Suppressor macrophage treated with lipopolysaccharide for 1 hour (primary cell): ENCODE measurements at regions not wholly inside any gene's neighbourhood (a gene's known extent, or its start where the extent isn't known, plus 50 kb on each side); places are given as distances from the start of the nearest gene placed in this dataset.
A peak's percentile ranks its signal among the peaks of the same experiment; 100 is the strongest.
"Not testable (repeated sequence)": the region's sequence is repeated elsewhere in the genome, so short reads cannot be mapped to it uniquely, and the experiment has no call there.

Experiments used
- DNase-seq, 3 donors: peaks; one replicate each; pipeline ENCODE4 v3.0.0-alpha.2; 2020 to 2022

DNA sequence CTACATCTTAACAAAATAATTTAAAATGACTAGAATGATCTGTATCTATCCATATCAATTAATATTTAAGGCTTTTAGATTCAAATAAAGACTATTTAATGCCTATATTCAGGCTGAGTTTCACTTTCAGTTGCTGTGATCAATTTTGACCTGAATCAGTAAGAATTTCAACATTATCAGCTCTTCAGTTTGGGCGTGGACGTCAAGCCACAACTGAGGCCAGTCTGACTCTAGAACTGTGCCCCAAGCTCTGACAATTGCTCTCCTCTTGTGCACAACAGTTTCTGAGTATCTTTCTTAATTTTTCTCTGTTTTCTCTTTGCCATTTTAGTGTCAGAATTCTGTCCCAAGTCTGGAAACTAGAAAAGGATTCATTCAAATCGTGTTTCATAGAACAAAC lies 1095.5 kb downstream of the PLA2G4A start:
- DNase-seq = no peak

GRCh38 chr1:187928288-187928687 lies 1099.5 kb downstream of the PLA2G4A start:
- DNase-seq = peak in 1 of 3 donors; percentile 5

DNA sequence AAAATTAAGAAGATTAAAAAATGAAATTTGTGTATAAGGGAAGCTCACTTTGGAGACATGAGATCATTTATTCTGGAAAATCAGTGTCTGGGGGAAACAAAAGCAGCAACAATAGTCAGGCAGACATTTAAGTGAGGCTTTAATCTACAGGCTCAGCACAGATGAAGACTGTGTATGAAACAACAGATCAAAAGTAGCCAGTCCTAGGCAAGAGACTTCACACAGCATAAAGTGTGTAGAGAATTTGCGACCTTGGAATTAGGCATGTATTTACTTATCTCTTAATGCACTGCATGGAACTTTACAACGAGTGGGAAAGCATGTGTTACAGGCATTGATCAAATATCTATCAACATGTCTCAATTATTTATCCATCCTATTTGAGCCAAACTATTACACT lies 1099.9 kb downstream of the PLA2G4A start:
- DNase-seq = no peak

DNA sequence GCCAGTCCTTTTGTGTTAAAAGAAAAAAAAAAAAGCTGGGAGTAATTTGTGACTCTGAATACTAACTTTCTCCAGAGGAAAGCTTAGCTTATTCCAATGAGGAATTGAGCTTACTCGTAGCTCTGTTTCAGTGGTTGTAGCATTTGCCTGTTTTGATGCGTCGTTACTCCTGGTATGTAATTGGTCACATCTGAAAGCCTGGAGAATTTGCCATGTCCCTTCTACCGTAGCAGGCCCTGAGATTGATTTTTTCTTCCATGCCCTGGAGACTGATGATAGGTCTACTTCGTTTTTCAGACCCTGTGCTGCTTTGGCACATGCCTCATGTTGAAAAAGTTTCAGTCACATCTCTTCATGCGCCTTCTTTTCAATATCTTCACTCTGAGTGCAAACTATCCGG lies 1103.0 kb downstream of the PLA2G4A start:
- no peak for DNase-seq

DNA sequence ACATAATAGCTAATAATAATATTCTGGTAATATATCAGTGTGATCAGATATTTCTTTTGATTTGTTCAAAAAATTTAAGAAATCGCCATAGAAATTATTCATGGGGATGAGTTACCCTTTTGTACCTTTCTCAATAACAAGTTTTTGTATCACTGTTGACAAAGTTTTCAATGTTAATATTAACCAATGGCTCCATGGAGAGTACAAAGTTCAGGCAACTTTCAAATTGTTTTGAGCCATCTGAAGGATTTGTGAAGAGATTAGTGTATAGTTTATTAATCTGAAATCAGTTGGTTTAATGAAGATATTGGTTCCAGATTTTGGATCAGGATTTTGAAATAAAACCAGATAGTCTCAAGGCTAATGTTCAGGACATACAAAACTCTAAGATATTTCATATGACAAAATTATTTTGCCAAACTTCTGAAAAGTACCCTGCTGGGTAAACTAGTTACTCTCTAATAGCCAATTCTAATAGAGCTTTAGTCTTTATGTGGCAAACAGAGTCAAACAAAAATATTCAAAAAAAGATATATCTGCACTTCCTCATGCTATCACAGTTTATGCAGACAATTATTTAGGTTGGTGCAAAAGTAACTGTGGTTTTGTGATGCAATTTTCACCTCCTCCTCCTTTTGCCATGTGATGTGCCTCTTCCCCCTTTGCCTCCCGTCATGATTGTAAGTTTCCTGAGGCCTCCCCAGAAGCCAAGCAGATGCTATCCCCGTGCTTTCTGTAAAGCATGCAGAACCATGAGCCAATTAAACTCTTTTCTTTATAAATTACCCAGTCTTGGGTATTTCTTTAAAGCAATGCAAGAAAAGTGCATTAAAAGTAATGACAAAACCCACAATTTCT lies 1105.0 kb downstream of the PLA2G4A start:
- no peak for DNase-seq

DNA sequence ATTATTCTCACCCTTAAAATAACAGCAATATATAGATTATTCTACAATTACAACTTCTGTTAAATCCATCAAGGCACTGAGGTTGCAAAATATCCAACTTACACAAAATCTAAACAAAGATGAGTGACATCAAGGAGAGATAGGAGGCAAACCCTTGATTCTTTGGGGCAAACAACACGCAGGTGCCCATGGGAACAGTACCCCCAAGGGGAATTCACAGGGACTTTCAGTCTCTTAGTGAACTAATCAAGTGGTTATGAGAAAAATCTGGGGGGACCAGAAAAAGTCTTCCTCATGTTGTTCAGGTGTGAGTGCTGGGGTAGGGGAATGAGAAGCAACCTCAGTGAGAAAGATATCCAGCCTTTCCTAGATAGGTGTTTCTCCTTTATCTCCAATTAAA lies 1107.9 kb downstream of the PLA2G4A start:
- DNase-seq = no peak

- no peak for DNase-seq
These were observed 1109.3 kb downstream of the PLA2G4A start for GRCh38 chr1:187938092-187938491.

DNA sequence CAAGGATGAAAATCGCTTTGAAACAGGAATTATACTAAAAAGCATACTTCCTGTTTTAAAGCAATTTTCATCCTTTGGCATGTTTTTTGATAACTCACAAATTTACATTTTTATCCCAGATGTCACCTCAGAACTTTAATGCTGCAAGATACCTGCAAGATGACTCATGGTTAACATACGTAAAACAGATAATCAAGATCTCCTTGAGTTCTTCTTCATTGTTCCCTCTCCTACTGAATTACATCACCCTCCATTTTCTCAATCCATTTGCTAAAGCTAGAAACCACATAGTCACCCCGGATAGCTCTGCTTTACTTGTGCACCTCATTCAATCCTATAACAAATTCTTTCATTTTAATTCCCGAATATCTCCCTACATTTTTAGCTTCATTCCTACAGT lies 1114.2 kb downstream of the PLA2G4A start:
- no peak for DNase-seq

GRCh38 chr1:187943606-187944403 lies 1115.1 kb downstream of the PLA2G4A start:
- no peak for DNase-seq

GRCh38 chr1:187946661-187947060 lies 1117.9 kb downstream of the PLA2G4A start:
- DNase-seq = not testable (repeated sequence)

- no peak for DNase-seq
These were observed 1118.6 kb downstream of the PLA2G4A start for GRCh38 chr1:187947359-187947758.

DNA sequence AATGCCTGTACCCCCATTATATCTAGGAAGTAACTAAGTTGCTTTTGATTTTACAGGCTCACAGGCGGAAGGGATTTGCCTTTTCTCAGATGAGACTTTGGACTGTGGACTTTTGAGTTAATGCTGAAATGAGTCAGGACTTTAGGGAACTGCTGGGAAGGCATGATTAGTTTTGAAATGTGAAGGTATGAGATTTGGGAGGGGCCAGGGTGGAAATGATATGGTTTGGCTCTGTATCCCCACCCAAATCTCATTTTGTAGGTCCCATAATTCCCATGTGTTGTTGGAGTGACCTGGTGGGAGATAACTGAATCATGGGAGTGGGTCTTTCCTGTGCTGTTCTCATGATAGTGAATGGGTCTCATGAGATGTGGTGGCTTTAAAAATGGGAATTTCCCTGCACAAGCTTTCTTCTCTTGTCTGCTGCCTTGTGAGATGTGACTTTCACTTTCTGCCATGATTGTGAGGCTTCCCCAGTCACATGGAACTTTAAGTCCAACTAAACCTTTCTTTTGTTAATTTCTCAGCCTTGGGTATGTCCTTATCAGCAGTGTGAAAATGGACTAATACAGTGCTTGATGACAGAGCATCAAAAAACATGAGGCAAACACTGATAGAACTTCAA lies 1119.5 kb downstream of the PLA2G4A start:
- no peak for DNase-seq

DNA sequence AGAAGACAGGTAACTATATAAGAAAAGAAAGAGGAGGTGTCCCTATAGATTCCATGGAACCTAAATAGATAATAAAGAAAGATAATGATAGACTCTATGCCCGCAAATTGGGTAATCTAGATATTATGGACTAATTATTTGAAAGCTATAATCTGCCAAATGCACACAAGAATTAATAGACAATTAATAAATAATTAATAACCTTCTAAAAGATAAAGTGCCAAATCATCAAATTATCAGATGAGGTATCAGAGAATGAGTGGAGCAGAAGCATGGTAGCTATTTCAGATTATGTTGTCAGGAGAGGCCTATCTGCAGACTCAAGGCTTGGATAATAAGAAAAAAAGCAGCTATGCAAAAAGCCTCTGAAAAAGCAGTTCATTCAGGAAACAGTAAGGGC lies 1120.8 kb downstream of the PLA2G4A start:
- DNase-seq = no peak

GRCh38 chr1:187951817-187952216 lies 1123.1 kb downstream of the PLA2G4A start:
- no peak for DNase-seq

GRCh38 chr1:187952446-187952845 lies 1123.7 kb downstream of the PLA2G4A start:
- no peak for DNase-seq

DNA sequence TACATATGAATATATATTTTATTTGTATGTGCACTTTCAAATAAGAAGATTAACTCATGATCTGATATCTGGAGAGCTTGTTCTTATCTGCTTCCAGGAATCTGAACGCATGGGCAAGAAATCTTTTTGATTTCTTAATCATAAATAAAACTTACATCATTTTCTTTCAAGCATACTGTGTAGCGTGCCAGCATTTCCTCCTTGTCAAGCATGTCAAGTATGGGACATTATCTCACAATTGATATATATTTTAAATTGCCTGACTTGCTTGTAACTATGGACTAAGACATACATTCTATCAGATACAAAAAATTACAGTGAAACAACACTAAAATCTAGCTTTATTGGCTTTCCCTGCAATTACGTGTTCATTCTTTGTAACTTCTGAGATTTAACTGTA lies 1128.2 kb downstream of the PLA2G4A start:
- no peak for DNase-seq

DNA sequence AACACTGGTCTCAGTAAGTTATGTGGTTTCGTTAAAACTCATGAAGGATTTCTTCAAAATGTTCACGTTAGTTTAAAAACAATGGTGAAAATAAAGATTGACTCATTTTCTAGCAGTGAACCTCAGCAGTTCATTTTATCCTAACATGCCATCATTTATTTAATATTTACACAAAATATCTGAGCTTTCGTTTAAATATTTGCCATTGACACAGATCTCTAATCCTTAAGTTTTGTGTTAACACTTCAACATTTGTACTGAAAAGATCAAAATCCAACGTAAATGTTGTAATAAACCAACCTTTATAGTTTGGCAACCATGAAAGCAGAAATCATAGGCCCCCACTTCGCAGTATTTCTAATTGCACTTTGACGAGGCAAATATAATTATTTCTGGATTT lies 1129.5 kb downstream of the PLA2G4A start:
- DNase-seq = no peak

DNA sequence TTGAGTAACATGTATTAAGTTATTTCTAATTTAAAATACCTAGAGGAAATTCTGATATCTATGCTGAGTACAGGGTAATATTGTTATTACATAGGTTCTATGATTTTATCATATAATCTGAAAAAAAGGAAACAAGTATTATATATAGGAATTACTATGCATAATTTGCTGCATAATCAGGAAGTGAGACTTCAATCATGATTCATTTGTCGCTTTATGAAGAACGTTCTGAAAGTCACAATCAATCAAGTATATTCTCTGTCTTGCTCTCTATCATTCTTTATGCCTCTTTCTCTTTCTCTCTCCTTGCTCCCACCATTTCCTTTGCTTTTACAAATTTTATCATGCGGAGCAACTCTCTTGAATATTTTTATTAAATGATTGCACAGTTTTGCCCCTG lies 1130.3 kb downstream of the PLA2G4A start:
- DNase-seq = no peak

DNA sequence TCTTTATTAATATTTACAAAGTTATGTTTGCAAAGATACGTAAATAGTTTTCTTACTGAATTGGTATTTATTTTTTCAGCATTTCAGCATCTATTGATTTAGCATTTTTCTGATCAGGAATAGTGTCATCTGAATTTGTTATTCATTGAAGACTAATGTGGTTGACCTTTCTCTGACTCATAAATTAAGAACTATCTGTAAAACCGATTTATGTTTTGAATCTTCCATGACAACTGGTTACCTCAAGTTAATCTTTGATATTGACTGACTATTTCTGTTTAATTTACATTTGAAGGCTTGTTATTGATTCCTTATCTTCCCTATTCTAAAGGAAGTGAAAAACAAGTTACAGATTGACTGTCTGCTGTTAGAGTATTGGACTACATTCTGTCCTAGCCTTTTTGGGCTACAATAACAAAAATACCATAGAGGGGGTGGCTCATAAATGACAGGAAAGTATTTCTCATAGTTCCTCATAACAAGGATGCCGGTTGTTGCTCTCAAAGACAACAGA lies 1131.4 kb downstream of the PLA2G4A start:
- no peak for DNase-seq

DNA sequence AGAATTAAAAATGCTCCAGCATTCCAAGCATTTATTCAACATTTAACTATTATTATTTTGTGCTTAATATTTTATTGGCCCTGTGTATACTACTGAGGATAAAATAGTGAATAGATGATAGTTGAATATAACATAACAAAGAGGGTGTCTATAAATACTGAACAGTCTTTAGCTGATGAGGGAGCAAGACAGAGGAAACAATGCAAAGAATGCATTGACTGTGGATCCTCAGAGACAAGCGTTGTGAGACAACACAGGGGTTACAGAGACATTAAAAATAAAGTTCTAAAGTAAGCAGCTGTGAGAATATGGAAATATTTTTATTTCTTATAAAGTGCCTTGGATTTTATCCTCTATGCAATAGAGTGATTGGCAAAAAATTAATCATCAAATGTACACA lies 1133.1 kb downstream of the PLA2G4A start:
- no peak for DNase-seq

GRCh38 chr1:187971851-187972250 lies 1143.1 kb downstream of the PLA2G4A start:
- DNase-seq = no peak

GRCh38 chr1:187977298-187977697 lies 1148.5 kb downstream of the PLA2G4A start:
- DNase-seq = no peak

- no peak for DNase-seq
These were observed 1156.6 kb downstream of the PLA2G4A start for GRCh38 chr1:187985145-187985896.
